H1 (cell line): ENCODE measurements at regions not wholly inside any gene's neighbourhood (a gene's known extent, or its start where the extent isn't known, plus 50 kb on each side); places are given as distances from the start of the nearest gene placed in this dataset.
A peak's percentile ranks its signal among the peaks of the same experiment; 100 is the strongest.

Experiments used
- CTCF ChIA-PET: fragments of 300-600 bp; sonication (Branson Sonifier 250); formaldehyde crosslinking; loops from one replicate; lab custom pipeline; 2021; ENCODE audit not compliant: partially characterized antibody; lab: Charles Lee
- POLR2A ChIA-PET: fragments of 300-600 bp; sonication (Branson Sonifier 250); formaldehyde crosslinking; loops from one replicate; lab custom pipeline; 2021; ENCODE audit warnings: inconsistent platforms; ENCODE audit not compliant: partially characterized antibody; lab: Charles Lee
- DNase-seq, 2 experiments: peaks; one replicate each; pipeline versions ENCODE4 v3.0.0 to v3.0.0-alpha.2; 2010 to 2022; ENCODE audit warnings: low spot score in 2 of 2, low read depth in 1 of 2, mixed read lengths in 1 of 2
- FAIRE-seq: peaks from 2 replicates; lab custom pipeline; 2011; peaks lifted over from hg19 to GRCh38; lab: Jason Lieb, UNC
- H2AFZ ChIP-seq: 2 replicates; pipeline ENCODE4 v1.8.1; 2012; ENCODE audit warnings: low read length, inconsistent platforms
- H2AK5ac ChIP-seq: 2 replicates; pipeline ENCODE4 v1.6.1; 2013; ENCODE audit warnings: low read depth, low read length
- H2BK120ac ChIP-seq: replicated peaks from 2 replicates; pipeline ENCODE3; 2013; ENCODE audit warnings: low read depth, low read length, inconsistent platforms
- H2BK12ac ChIP-seq: 2 replicates; pipeline ENCODE4 v1.6.1; 2013; ENCODE audit warnings: low read depth, low read length
- H2BK15ac ChIP-seq: 2 replicates; pipeline ENCODE4 v1.6.1; 2013; ENCODE audit warnings: low read length
- H2BK20ac ChIP-seq: 2 replicates; pipeline ENCODE4 v1.6.1; 2013; ENCODE audit warnings: low read length
- H2BK5ac ChIP-seq: 2 replicates; pipeline ENCODE4 v1.6.1; 2013; ENCODE audit warnings: low read depth, low read length
- H3K14ac ChIP-seq: 2 replicates; pipeline ENCODE4 v1.6.1; 2013; ENCODE audit warnings: inconsistent platforms; ENCODE audit not compliant: insufficient read length
- H3K18ac ChIP-seq: 2 replicates; pipeline ENCODE4 v1.6.1; 2013; ENCODE audit warnings: low read length; ENCODE audit errors: extremely low read depth
- H3K23ac ChIP-seq: 2 replicates; pipeline ENCODE4 v1.6.1; 2013; ENCODE audit warnings: inconsistent platforms; ENCODE audit not compliant: insufficient read length
- H3K23me2 ChIP-seq: 2 replicates; pipeline ENCODE4 v1.6.1; 2013; ENCODE audit warnings: low read depth, low read length
- H3K27ac ChIP-seq: 2 replicates; pipeline ENCODE4 v1.6.1; 2011; ENCODE audit warnings: low read depth, low read length, inconsistent platforms
- H3K27me3 ChIP-seq, 4 experiments: replicated peaks in 1 of 4; 1 replicate in 1 of 4; 2 replicates in 3 of 4; pipeline versions ENCODE4 v1.6.1 to v1.8.1; 2011 to 2013; ENCODE audit warnings: low read length in 3 of 4, mild to moderate bottlenecking in 3 of 4, inconsistent platforms in 2 of 4, mixed read lengths in 2 of 4, moderate library complexity in 1 of 4; ENCODE audit not compliant: control insufficient read depth in 3 of 4, insufficient read depth in 3 of 4; ENCODE audit errors: extremely low read depth in 1 of 4
- H3K36me3 ChIP-seq, 4 experiments: 2 replicates each; pipeline versions ENCODE4 v1.6.1 to v1.8.1; 2011 to 2013; ENCODE audit warnings: mild to moderate bottlenecking in 4 of 4, low read length in 3 of 4, moderate library complexity in 2 of 4, control low read depth in 1 of 4, inconsistent platforms in 1 of 4; ENCODE audit not compliant: insufficient read depth in 4 of 4, control insufficient read depth in 2 of 4
- H3K4ac ChIP-seq: replicated peaks from 2 replicates; pipeline ENCODE3; 2013; ENCODE audit warnings: low read length, low read depth, mixed read lengths, inconsistent platforms; ENCODE audit not compliant: insufficient read length
- H3K4me1 ChIP-seq, 4 experiments: replicated peaks in 1 of 4; 1 replicate in 1 of 4; 2 replicates in 3 of 4; pipeline versions ENCODE4 v1.6.1 to v1.8.1; 2011 to 2013; ENCODE audit warnings: low read length in 3 of 4, inconsistent platforms in 2 of 4, mixed read lengths in 1 of 4; ENCODE audit not compliant: insufficient read depth in 4 of 4, control insufficient read depth in 3 of 4
- H3K4me2 ChIP-seq, 2 experiments: 2 replicates each; pipeline versions ENCODE4 v1.6.1 to v1.8.1; 2011 to 2013; ENCODE audit warnings: low read depth in 2 of 2, low read length in 2 of 2, control low read depth in 1 of 2, inconsistent platforms in 1 of 2, mild to moderate bottlenecking in 1 of 2; ENCODE audit not compliant: insufficient read depth in 1 of 2
- H3K4me3 ChIP-seq, 4 experiments: fragments of 200-600, 300-600 bp in 1 of 4; sonication (generic), shearing (Covaris generic), sonication (Bioruptor Twin) in 1 of 4; 2 replicates each; pipeline versions ENCODE4 v1.5.1 to v1.8.1; 2011 to 2016; ENCODE audit warnings: low read length in 4 of 4, low read depth in 3 of 4, control low read depth in 2 of 4, inconsistent platforms in 2 of 4, mild to moderate bottlenecking in 2 of 4, mixed read lengths in 1 of 4, moderate library complexity in 1 of 4; ENCODE audit not compliant: insufficient read depth in 2 of 4; ENCODE audit errors: extremely low read depth in 1 of 4
- H3K56ac ChIP-seq: replicated peaks from 2 replicates; pipeline ENCODE3; 2013; ENCODE audit warnings: low read depth, mild to moderate bottlenecking, mixed read lengths, low read length, inconsistent platforms; ENCODE audit not compliant: insufficient read length
- H3K79me1 ChIP-seq: 2 replicates; pipeline ENCODE4 v1.6.1; 2013; ENCODE audit warnings: low read depth, low read length, control low read depth
- H3K79me2 ChIP-seq, 2 experiments: 2 replicates each; pipeline versions ENCODE4 v1.6.1 to v1.8.1; 2012 to 2013; ENCODE audit warnings: low read length in 2 of 2, mild to moderate bottlenecking in 2 of 2, inconsistent platforms in 1 of 2; ENCODE audit not compliant: insufficient read depth in 2 of 2, control insufficient read depth in 1 of 2
- H3K9ac ChIP-seq, 4 experiments: replicated peaks in 1 of 4; 1 replicate in 1 of 4; 2 replicates in 3 of 4; pipeline versions ENCODE4 v1.6.1 to v1.8.1; 2011 to 2013; ENCODE audit warnings: low read depth in 3 of 4, low read length in 3 of 4, control low read depth in 2 of 4, mild to moderate bottlenecking in 2 of 4, moderate library complexity in 2 of 4, inconsistent platforms in 1 of 4; ENCODE audit errors: extremely low read depth in 1 of 4
- H3K9me3 ChIP-seq, 2 experiments: 2 replicates each; pipeline versions ENCODE4 v1.6.1 to v1.8.1; 2012 to 2013; ENCODE audit warnings: mild to moderate bottlenecking in 2 of 2, moderate library complexity in 2 of 2, control low read depth in 1 of 2, inconsistent platforms in 1 of 2, low read depth in 1 of 2, low read length in 1 of 2, mixed read lengths in 1 of 2; ENCODE audit not compliant: insufficient read depth in 2 of 2
- H4K20me1 ChIP-seq, 2 experiments: replicated peaks in 1 of 2; 2 replicates each; pipeline versions ENCODE3 to v1.8.1; 2011 to 2013; ENCODE audit warnings: inconsistent platforms in 2 of 2, low read length in 2 of 2, mild to moderate bottlenecking in 1 of 2; ENCODE audit not compliant: insufficient read depth in 2 of 2, control insufficient read depth in 1 of 2
- H4K5ac ChIP-seq: 2 replicates; pipeline ENCODE4 v1.6.1; 2013; ENCODE audit warnings: low read length, low read depth, mixed read lengths, inconsistent platforms; ENCODE audit not compliant: insufficient read length
- H4K8ac ChIP-seq: 2 replicates; pipeline ENCODE4 v1.8.0; 2013; ENCODE audit warnings: mild to moderate bottlenecking, moderate library complexity, low read length, inconsistent platforms; ENCODE audit not compliant: insufficient read depth; ENCODE audit errors: extremely low read depth
- H4K91ac ChIP-seq: replicated peaks from 2 replicates; pipeline ENCODE3; 2013; ENCODE audit warnings: low read length, mixed read lengths, inconsistent platforms; ENCODE audit not compliant: insufficient read length
- CBX8 ChIP-seq: fragments of 300-800, 300-1000 bp; sonication (generic); IDR thresholded peaks from 2 replicates; pipeline ENCODE4 v1.7.1; 2016; ENCODE audit warnings: low read depth, low read length, borderline replicate concordance
- CEBPB ChIP-seq: IDR thresholded peaks from 2 replicates; pipeline ENCODE4 v1.6.1; 2012; ENCODE audit warnings: low read depth, low read length
- WGBS, 2 experiments: shearing (Covaris generic) in 1 of 2; methylation state at CpG; one replicate each; pipeline versions ENCODE4 v1.1.6 to v1.1.7; 2013 to 2015; ENCODE audit warnings: low lambda C conversion rate in 2 of 2, mixed read lengths in 2 of 2, inconsistent platforms in 1 of 2, low coverage in 1 of 2, missing lambda C conversion rate in 1 of 2; ENCODE audit not compliant: insufficient replicate concordance in 2 of 2, insufficient coverage in 1 of 2, insufficient read length in 1 of 2; ENCODE audit errors: extremely low coverage in 1 of 2, missing lambda C conversion rate in 1 of 2; 5-methylcytosine and 5-hydroxymethylcytosine counted together

GRCh38 chr11:37474889-37475288 lies 876.9 kb upstream of the RAG2 start:
- H3K4ac ChIP-seq = no peak overlapping the region
- H3K9me3 ChIP-seq = no peaks in the 10 kb centered on the region; a peak in 1 of 4 replicates
- no peaks in the 10 kb centered on the region for H4K20me1 ChIP-seq
- FAIRE-seq = no peak
- no peak overlapping the region for H4K91ac ChIP-seq
- H3K27me3 ChIP-seq = no peaks in the 10 kb centered on the region
- H3K9ac ChIP-seq = no peak overlapping the region
- TF ChIP-seq CEBPB (0 out of 2 replicates have a peak, but pooled peaks have one; percentile 4), CBX8 (no peak)
- no peak overlapping the region for H2BK12ac ChIP-seq
- H2BK20ac ChIP-seq = no peak overlapping the region
- H3K56ac ChIP-seq = no peak overlapping the region
- no peak overlapping the region for H3K4me2 ChIP-seq
- no peak overlapping the region for H2BK15ac ChIP-seq
- no peak overlapping the region for H2BK120ac ChIP-seq
- H4K5ac ChIP-seq = no peak overlapping the region
- POLR2A ChIA-PET = no interaction called here
- no peak overlapping the region for H4K8ac ChIP-seq
- H3K27ac ChIP-seq = no peak overlapping the region
- H2AFZ ChIP-seq = no peak overlapping the region
- H3K4me3 ChIP-seq = no peak overlapping the region
- no peaks in the 10 kb centered on the region for H3K23me2 ChIP-seq
- no peak overlapping the region for H2AK5ac ChIP-seq
- DNase-seq = no peak
- H3K79me1 ChIP-seq = no peaks in the 10 kb centered on the region
- H3K14ac ChIP-seq = no peak overlapping the region
- H3K36me3 ChIP-seq = no peaks in the 10 kb centered on the region
- no peaks in the 10 kb centered on the region for H3K79me2 ChIP-seq
- H3K23ac ChIP-seq = no peak overlapping the region
- no peaks in the 10 kb centered on the region for H3K4me1 ChIP-seq
- CTCF ChIA-PET = interaction anchor here (0.5 kb wide), 1 partner anchor 1891 kb away, joined by 5 read pairs; no protein-coding TSS in a partner anchor
- no peak overlapping the region for H2BK5ac ChIP-seq
- WGBS, 2 experiments = 100% methylated on average over 2 of the region's 2 CpGs; no CpG with 5 or more reads in 1 of the 2 experiments
- no peak overlapping the region for H3K18ac ChIP-seq
